NCI-H1930 (cell line): ENCODE measurements at regions not wholly inside any gene's neighbourhood (a gene's known extent, or its start where the extent isn't known, plus 50 kb on each side); places are given as distances from the start of the nearest gene placed in this dataset.

Experiments
- DNase-seq, 2 experiments: peaks; one replicate each; lab custom pipeline; 2025; lab: John Stamatoyannopoulos, UW

GRCh38 chr11:45554230-45554967 is 111.0 kb downstream of the CHST1 start:
- DNase-seq: no peak

GRCh38 chr11:45553383-45553936 is 112.0 kb downstream of the CHST1 start:
- DNase-seq: no peak

DNA sequence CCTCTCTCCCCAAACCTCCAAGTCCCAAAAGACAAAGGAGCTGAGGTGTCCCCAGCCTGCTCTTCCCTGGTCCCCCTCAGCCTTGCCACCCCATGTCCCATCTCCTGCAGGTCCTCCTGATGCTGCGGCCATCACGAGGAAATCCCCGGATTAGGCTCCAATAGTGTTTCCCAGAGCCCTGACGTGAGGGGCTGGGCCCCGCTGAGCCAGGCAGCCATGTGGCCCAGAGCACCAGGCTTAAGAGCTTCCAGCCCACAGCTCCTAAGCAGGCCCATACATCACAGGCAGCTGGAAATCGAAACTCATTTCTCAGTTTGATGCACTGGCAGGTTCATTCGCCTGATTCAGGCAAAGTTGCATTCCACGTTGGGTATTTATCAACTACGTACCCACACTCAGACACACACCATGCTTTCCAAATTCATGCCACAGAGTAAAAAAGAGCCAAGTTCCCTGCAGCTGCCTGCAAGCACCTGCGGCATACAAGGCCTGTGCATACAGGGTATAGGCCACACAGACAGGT is 114.2 kb downstream of the CHST1 start:
- no peak for DNase-seq

- no peak for DNase-seq
Observed at GRCh38 chr11:45549257-45549656, 116.2 kb downstream of the CHST1 start.

DNA sequence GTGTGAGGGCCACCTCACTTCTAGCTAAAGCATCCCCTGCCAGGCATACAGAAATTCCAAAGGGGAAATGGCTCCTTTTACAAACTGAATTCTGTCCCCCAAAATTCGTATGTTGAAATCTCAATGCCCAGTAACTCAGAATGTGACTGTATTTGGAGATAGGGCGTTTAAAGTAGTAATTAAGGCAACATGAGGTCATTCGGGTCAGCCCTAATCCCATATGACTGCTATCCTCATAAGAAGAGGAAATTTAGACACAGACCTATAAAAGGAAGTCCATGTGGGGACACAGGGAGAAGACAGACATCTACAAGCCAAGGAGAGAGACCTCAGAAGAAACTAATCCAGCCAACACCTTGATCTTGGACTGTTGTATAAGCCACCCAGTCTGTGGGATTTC is 119.1 kb downstream of the CHST1 start:
- no peak for DNase-seq

GRCh38 chr11:45544826-45545225 is 120.6 kb downstream of the CHST1 start:
- DNase-seq: no peak

DNA sequence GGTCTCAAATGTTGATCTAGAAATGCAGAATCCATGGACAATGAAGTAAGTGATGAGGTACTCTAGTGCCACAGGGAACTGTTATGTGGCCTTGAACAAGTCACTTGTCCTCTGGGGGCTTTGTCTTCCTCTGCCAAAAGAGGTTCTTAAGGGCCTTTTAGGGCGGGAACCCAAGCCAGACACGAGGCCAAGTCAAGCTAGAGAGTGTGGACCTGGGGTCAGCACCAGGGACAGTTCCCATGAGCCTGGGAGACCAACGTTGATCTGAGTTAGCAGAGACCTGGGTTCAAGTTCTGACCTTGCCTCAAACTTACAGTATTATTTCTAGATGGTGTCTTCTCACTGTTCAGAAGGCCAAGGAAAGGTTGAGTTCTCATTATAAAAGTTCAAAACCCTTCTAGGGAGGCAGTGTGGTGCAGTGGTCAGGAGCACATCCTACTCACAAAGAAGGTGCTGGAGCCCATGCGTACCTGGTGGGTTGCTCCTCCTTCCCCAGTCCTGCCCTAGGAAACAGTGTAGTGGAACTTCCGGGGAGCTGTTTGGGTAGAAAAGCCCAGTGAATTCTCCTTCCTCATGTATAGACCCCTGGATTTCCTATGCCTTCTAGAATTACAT is 121.5 kb downstream of the CHST1 start:
- no peak for DNase-seq

- no peak for DNase-seq
Observed at GRCh38 chr11:45543081-45543480, 122.3 kb downstream of the CHST1 start.

DNA sequence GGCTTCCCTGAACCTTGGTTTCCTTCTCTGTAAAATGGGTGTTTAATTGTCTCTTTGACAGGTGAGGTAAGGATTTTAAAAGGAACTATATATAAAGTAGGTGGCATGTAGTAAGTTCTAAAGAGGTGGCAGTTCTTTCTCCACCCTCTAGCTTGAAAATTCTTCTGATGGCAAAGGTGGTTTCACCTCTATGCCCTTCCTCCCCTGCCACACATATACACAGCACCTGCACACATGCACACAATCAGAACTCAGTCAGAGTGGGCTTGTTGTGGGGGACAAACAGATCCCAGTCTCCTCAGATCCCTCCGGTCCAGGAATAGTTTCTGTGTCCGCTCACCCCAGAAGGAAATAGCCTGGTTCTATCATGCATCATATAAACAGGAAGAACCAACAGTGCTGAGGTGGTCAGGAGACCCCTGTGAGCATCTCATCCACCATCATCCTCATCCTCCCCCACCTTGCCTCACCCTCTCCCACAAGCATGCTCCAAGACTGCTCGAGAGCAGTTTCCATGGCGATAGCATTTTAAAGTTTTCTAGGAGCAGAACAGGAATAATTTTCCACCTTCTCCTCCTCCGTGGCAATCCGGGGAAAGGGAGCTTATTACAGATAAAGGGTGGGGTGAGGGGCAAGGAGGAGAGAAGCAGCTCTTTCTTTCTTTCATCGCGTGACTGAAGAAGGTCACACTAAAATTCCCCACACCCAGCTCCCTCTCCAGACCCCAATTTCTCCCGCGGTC is 123.6 kb downstream of the CHST1 start:
- DNase-seq: no peak

- DNase-seq: no peak
Observed at GRCh38 chr11:45538939-45539338, 126.5 kb downstream of the CHST1 start.

GRCh38 chr11:45538363-45538762 is 127.1 kb downstream of the CHST1 start:
- no peak for DNase-seq

DNA sequence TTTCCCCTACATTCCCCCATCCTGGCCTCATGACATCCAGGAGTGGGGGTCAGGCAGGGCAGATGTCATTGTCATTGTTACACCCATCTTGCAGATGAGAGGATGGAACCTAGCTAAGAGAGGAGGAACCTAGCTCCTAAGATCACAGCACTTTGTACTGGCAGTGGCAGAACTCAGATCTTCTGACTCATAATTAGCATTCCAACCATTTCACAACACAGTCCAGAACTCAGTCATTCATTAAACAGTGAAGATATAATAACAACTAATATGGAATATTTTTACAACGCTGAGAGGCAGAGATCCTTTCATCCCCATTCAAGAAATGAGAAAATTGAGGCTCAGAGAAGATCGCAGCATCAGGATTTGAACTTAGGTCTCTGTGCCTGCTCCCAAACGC is 127.8 kb downstream of the CHST1 start:
- no peak for DNase-seq

DNA sequence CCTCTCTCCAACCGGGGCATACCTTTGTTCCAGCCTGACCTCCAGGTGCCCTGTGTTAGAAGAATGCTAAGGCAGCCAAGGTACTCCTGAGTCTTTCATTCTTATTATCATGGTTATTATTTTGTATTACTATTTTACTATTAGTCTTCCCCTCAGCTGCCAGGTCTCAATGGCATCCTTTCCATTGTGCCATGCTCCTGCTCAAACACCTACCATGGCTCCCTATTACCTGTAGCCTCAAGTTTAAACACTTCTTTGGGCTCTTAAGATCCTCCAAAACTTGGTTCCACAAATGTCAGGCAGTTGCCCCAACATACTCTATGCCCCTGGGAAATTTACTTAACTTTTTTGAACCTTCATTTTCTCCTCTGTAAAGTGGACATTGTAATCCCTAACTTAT is 130.4 kb downstream of the CHST1 start:
- DNase-seq: no peak

DNA sequence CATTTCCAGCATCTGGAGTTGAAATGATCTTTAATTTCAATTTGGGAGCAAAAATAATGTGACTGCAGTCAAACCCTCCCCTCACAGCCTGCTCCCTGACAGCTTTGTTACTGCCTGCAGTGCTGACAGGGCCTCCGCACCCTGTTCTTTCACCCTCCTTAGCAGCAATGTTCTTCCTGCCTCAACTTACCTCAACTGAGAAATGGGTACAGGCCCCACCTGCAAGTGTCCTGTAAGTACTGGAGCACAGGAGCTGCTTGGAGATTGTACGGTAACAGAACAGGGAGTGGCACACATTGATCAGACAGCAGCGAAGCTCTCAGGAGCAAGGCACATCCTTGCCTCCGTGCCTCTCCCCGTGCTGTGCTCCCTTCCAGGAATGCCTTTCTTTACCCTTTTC is 131.3 kb downstream of the CHST1 start:
- no peak for DNase-seq

DNA sequence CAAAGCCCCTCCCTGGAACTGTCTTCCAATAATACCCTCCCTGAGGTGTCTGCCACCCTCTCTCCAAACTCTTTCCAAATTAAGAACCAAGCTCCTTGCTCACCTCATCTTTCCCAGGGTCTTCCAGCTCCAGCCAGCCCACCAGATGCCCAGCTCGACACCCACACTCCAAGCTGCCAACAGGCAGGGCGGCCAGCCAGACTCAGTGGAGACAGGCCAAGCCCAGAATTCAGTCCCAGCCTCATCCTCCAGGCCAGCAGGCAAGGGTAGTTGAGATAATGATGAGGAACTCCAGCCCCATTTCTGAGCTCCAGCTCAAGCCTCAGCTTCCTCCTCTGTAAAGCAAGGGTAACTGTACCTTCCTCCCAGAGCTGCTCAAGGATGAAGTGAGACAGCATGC is 132.9 kb downstream of the CHST1 start:
- no peak for DNase-seq

GRCh38 chr11:45530776-45531175 is 134.6 kb downstream of the CHST1 start:
- no peak for DNase-seq

GRCh38 chr11:45530111-45530510 is 135.3 kb downstream of the CHST1 start:
- no peak for DNase-seq

DNA sequence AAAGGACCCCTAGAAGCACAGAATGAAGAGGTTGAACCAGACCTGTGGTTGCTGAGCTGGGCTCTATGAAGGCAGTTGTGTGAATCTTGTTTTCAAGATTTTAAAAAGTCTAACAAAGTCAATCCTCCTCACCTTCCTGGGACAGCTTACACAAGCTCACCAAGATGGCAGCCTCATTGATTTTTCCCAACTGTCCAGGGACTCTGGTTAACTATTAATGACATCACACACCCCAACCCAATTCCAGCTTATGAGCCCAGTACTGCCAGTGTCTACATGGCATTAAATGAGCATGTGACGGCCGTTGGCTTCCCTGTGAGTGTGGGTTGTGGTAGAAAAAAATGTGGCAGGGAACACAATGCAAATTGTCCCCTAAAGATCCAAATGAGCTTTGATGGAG is 137.0 kb downstream of the CHST1 start:
- no peak for DNase-seq

DNA sequence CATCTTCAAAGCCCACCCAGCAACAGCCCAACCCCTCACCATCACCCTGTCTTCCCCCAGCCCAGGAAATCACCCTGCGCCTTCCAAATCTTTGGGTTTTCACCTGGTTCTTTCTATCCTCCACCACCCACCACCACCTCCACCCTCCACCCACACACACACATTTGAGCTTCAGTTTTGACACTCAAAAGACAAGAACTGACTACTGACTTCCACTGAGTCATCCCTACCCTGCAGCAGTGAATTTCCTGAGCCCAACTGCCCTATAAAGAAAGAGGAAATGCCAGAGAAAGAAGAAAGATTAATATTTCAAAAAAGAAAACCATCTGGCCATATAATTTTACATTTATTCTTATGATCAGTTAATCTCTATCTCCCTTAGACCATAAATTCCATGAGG is 137.5 kb downstream of the CHST1 start:
- no peak for DNase-seq

DNA sequence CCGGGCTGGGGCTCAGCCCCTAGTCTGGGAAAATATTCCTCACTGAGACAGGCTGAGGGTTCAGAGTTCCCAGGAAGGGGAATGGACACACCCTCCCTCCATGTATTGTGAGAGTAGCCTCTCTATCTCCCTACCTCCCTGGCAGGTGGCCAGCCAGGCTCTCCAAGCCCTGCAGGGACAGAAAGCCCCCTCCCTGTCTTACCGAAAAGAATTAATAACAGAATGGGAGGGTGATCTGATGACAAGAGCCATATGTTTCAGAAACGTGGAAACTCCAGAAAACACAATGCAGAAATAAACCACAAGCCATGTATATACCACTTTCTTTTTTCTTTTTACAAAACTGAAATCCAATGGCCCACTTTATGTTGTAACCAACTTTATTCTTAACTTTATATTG is 140.0 kb downstream of the CHST1 start:
- DNase-seq: no peak

GRCh38 chr11:45523760-45524159 is 141.7 kb downstream of the CHST1 start:
- no peak for DNase-seq

DNA sequence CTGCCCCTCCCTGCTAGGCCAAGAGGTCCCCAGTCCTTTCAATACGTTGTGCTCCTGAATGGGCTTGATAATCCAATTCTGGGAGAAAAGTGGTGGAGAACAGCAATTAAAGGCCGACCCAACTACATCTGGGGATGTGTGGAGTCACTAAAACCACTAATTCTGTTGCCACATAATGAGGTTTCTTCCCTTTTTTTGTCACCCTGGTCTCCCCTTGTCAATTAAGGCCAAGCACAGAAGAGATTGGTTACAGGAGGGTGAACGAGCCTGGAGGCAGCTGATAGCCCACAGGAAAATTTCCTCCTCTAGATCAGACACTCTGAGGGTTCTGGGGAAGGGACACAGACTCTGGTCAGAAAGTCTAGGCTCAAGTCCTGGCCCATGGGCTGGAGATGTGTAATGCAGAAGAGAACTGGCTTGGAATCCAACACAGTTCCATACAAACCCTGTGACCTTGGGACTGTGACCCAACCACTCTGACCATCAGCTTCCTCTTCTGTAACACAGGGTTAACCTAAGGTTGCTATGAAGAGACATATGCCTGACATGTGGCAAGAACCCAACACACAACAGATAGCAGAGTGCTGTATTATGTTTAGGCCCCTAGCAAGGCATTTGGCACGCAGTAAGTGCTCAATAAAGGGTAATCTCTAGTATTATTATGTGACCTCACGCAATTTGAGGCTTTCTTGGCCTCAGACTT is 146.4 kb downstream of the CHST1 start:
- no peak for DNase-seq
